ENCODE measurements at regions not wholly inside any gene's neighbourhood (a gene's known extent, or its start where the extent isn't known, plus 50 kb on each side); places are given as distances from the start of the nearest gene placed in this dataset.

DNA sequence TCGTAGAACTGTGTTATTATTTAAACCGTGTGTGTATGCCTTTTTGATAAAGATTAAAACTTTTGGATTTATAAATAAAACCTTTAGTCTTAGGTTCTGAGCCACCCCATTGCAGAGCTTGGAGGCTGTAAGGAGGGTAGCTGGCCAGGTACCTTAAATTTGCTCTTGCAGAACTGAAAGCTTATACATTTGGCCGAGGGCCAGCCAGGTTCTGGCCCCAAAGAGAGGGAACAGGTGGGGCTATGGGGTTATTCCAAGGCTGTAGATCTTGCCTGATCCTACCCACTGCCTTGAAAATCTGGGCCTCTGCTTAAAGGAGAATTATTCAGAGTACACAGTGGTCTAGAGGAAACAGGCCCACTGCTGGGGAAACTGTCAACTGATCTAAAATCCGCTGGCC is 59.6 kb downstream of the CAMK2N1 start:
- CTCF ChIA-PET, result interaction anchor here (1.0 to 2.5 kb wide), 7 partner anchors 10 to 213 kb away, joined by 3 to 17 read pairs (median 4); no protein-coding TSS in a partner anchor
- POLR2A ChIA-PET, result no interaction called here
- TF ChIP-seq, protein P1, sequence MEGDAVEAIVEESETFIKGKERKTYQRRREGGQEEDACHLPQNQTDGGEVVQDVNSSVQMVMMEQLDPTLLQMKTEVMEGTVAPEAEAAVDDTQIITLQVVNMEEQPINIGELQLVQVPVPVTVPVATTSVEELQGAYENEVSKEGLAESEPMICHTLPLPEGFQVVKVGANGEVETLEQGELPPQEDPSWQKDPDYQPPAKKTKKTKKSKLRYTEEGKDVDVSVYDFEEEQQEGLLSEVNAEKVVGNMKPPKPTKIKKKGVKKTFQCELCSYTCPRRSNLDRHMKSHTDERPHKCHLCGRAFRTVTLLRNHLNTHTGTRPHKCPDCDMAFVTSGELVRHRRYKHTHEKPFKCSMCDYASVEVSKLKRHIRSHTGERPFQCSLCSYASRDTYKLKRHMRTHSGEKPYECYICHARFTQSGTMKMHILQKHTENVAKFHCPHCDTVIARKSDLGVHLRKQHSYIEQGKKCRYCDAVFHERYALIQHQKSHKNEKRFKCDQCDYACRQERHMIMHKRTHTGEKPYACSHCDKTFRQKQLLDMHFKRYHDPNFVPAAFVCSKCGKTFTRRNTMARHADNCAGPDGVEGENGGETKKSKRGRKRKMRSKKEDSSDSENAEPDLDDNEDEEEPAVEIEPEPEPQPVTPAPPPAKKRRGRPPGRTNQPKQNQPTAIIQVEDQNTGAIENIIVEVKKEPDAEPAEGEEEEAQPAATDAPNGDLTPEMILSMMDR (IDR thresholded peaks at IDR 0.05; ENCODE audit: insufficient read depth, low read length, missing control alignments), result no peak

DNA sequence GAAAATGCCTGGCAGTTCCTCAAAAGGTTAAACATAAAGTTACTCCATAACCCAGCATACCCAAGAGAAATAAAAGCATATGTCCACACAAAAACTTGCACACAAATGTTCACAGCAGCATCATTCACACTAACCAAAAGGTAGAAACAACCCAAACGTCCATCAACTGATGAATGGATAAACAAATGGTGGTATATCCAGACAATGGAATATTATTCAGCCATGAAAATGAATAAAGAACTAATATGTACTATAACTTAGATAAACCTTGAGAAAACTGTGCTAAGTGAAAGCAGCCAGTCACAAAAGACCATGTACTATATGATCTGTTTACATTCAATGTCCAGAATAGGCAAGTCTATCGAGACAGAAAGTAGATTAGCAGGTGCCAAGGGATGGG is 60.4 kb downstream of the CAMK2N1 start:
- CTCF ChIA-PET, result interaction anchor here (1.2 to 2.5 kb wide), 5 partner anchors 9 to 213 kb away, joined by 4 to 17 read pairs (median 8); no protein-coding TSS in a partner anchor
- no peak for DNase-seq (ENCODE audit: low read depth, low spot score)
- TF ChIP-seq, protein P1 (IDR thresholded peaks at IDR 0.05; ENCODE audit: insufficient read depth, low read length, missing control alignments), result no peak
- POLR2A ChIA-PET, result no interaction called here
- no peak overlapping the region for H3K4me3 ChIP-seq (ENCODE audit: low read depth, low read length)

More for the DNA sequence above, 59.6 kb downstream of the CAMK2N1 start:
- DNase-seq (ENCODE audit: low read depth, low spot score), result no peak
- H3K4me3 ChIP-seq (ENCODE audit: low read depth, low read length), result no peak overlapping the region

DNA sequence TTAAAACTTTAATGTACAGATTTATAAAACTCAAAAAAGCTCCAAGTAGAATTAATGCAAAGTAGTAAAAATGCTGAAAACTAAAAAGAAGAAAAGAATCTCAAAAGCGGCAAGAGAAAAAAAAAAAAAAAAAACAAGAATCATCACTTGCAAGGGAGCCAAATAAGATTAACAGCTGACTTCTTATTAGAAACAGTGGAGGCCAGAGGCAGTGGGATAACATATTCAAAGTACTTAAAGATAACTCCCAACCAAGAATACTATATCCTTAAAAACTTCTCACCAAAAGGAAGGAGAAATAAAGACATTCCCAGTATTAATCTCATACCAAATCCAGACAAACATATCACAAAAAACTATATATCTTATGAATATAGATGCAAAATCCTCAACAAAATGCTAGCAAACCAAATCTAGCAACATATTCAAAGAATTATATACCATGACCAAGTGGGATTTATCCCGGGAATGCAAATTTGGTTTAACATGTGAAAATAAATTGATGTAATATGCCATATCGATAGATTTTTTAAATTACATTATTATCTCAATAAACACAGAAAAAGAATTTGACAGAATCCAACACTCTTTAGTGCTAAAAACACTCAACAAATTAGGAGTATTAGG is 62.7 kb downstream of the CAMK2N1 start:
- POLR2A ChIA-PET, result no interaction called here
- DNase-seq (ENCODE audit: low read depth, low spot score), result no peak
- no peak overlapping the region for H3K4me3 ChIP-seq (ENCODE audit: low read depth, low read length)
- TF ChIP-seq, protein P1 (IDR thresholded peaks at IDR 0.05; ENCODE audit: insufficient read depth, low read length, missing control alignments), result no peak
- CTCF ChIA-PET, result interaction anchor here (0.9 to 1.7 kb wide), 3 partner anchors 8 to 71 kb away, joined by 3 to 12 read pairs (median 4); no protein-coding TSS in a partner anchor

DNA sequence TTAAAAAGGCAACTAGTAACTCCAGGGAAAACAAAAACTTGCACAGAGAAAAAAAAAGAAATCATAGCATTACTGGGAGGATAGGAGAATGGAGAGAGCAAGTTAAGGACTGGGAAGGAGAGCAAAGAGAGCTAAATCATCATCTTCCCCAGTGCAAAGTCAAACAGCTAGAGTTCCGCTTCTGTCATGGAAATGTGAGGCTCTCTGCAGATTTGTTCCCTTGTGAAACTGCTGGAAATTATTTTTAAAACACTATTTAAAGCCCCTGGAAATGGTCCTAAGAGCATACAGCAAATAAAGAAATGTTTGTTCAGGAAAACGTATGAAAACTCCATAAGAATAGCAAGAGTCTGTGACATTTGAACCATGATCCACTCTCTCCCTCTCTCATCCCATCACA is 64.6 kb downstream of the CAMK2N1 start:
- ChIA-PET POLR2A (no interaction called here), CTCF (interaction anchor here (1.2 to 1.7 kb wide), 3 partner anchors 9 to 44 kb away, joined by 3 to 12 read pairs (median 4); no protein-coding TSS in a partner anchor)
- no peak for DNase-seq (ENCODE audit: low read depth, low spot score)
- TF ChIP-seq, protein P1 (IDR thresholded peaks at IDR 0.05; ENCODE audit: insufficient read depth, low read length, missing control alignments), result no peak
- H3K4me3 ChIP-seq (ENCODE audit: low read depth, low read length), result no peak overlapping the region

DNA sequence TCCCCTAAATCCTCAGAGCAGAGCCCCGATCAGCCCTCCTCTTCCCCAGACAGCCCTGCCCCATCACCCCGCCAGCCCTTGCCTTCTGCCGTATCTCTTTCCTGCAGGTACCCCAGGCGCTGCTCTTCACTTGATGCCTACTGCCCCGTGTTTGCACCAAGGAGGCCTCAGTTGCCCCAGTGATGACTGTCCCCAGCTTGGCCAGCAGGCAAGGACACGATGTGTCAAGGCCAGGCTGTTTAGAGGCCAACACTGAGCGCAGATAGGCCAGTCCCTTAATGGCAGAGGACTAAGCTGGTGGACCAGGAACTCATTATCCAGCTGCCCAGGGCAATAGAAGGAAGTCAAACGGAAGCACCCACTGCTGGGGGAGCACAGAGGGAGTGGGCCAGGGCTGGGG is 68.4 kb downstream of the CAMK2N1 start:
- no peak overlapping the region for H3K4me3 ChIP-seq (ENCODE audit: low read depth, low read length)
- TF ChIP-seq, protein P1 (IDR thresholded peaks at IDR 0.05; ENCODE audit: insufficient read depth, low read length, missing control alignments), result no peak
- POLR2A ChIA-PET, result no interaction called here
- CTCF ChIA-PET, result interaction anchor here (0.6 to 3.8 kb wide), 2 partner anchors 13 to 24 kb away, joined by 3 to 35 read pairs; no protein-coding TSS in a partner anchor
- no peak for DNase-seq (ENCODE audit: low read depth, low spot score)

DNA sequence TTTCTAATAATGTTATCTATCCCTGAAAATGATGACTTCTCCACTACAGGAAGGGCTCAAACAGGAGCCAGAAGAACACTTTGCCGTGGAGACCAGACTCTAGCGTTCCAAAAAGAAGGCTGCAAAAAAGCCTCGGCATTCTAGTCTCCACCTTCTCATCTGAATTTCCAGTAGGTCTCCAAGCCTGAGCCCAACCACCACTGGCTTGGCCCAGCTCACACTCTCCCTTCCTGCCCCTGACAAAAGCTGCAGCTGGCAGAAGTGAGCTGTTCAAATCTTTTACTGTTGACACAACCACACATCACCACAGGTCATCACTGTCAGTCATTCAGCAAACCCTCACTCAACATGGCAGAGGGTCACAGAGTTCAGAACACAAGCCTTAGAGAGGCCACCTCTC is 69.3 kb downstream of the CAMK2N1 start:
- H3K4me3 ChIP-seq (ENCODE audit: low read depth, low read length), result no peak overlapping the region
- no peak for DNase-seq (ENCODE audit: low read depth, low spot score)
- TF ChIP-seq, protein P1 (IDR thresholded peaks at IDR 0.05; ENCODE audit: insufficient read depth, low read length, missing control alignments), result no peak
- ChIA-PET POLR2A (interaction anchor here (1.1 kb wide), 1 partner anchor 10 kb away, joined by 3 read pairs; no protein-coding TSS in a partner anchor), CTCF (interaction anchor here (0.6 to 2.0 kb wide), 2 partner anchors 10 to 25 kb away, joined by 3 to 4 read pairs; no protein-coding TSS in a partner anchor)

All from AG04449 (cell line).